ENCODE measurements at regions not wholly inside any gene's neighbourhood (a gene's known extent, or its start where the extent isn't known, plus 50 kb on each side); places are given as distances from the start of the nearest gene placed in this dataset.

- TF ChIP-seq E4F1 (IDR thresholded peaks at IDR 0.05; ENCODE audit: borderline replicate concordance, partially characterized antibody) (no peak), ASH2L (IDR thresholded peaks at IDR 0.05; ENCODE audit: borderline replicate concordance, low read depth) (no peak)
Measured at GRCh38 chr2:82652117-82652516, 1807.0 kb downstream of the SUCLG1 start (continued).

- TF ChIP-seq TARDBP (IDR thresholded peaks at IDR 0.05; ENCODE audit: borderline replicate concordance) (no peak), KDM1A (IDR thresholded peaks at IDR 0.05; ENCODE audit: borderline replicate concordance) (no peak), TCF3 (IDR thresholded peaks at IDR 0.05; ENCODE audit: borderline replicate concordance, insufficient read depth, low read depth, low read length) (no peak), PAX8 (IDR thresholded peaks at IDR 0.05) (no peak), BCL11A (IDR thresholded peaks at IDR 0.05; ENCODE audit: low read depth, low read length) (no peak), ZNF24 (IDR thresholded peaks at IDR 0.05) (no peak), ZNF622 (IDR thresholded peaks at IDR 0.05) (no peak), NBN (IDR thresholded peaks at IDR 0.05) (no peak), RAD21 (IDR thresholded peaks at IDR 0.05; ENCODE audit: insufficient read depth, low read depth, low read length) (no peak), ATF2 (IDR thresholded peaks at IDR 0.05; ENCODE audit: low read length) (no peak), EED (IDR thresholded peaks at IDR 0.05; ENCODE audit: low read depth) (no peak), SUPT20H (IDR thresholded peaks at IDR 0.05; ENCODE audit: borderline replicate concordance, control insufficient read depth, low read depth, low read length) (no peak), CREB1 (IDR thresholded peaks at IDR 0.05; ENCODE audit: low read depth) (no peak), IRF4 (IDR thresholded peaks at IDR 0.05; ENCODE audit: low read depth, low read length) (no peak), ESRRA (IDR thresholded peaks at IDR 0.05; ENCODE audit: low read length) (no peak), STAT3 (IDR thresholded peaks at IDR 0.05; ENCODE audit: low read depth, low read length) (no peak)
- H3K79me2 ChIP-seq (ENCODE audit: control insufficient read depth, insufficient read depth, low read length): no peaks in the 10 kb centered on the region
- SMC1A ChIA-PET (ENCODE audit: uncharacterized antibody, unreplicated experiment): interaction anchor here (1.2 kb wide), 1 partner anchor 14 kb away, joined by 3 read pairs; no protein-coding TSS in a partner anchor
- H2AFZ ChIP-seq (ENCODE audit: control insufficient read depth, low read depth, low read length): no peak overlapping the region
- no peaks in the 10 kb centered on the region for H3K27me3 ChIP-seq (replicated peaks in 1 of 2; ENCODE audit: control insufficient read depth in 2 of 2, insufficient read depth in 2 of 2, low read length in 1 of 2)
- RAD21 ChIA-PET (ENCODE audit: unreplicated experiment): no interaction called here
- H3K36me3 ChIP-seq (ENCODE audit: control insufficient read depth in 2 of 2, insufficient read depth in 2 of 2, low read length in 1 of 2): no peaks in the 10 kb centered on the region
- no peaks in the 10 kb centered on the region for H4K20me1 ChIP-seq (ENCODE audit: control insufficient read depth, insufficient read depth)
- in situ Hi-C loops (cut with MboI) (no loop called here), intact Hi-C loops (cut with micrococcal nuclease; ENCODE audit: unreplicated experiment) (no loop called here)
- no peaks in the 10 kb centered on the region for H3K4me1 ChIP-seq (ENCODE audit: control insufficient read depth, insufficient read depth, low read length)
- POLR2A ChIA-PET: no interaction called here
- CTCF ChIA-PET: no interaction called here
- WGBS (ENCODE audit: insufficient coverage, insufficient replicate concordance, low lambda C conversion rate, missing lambda C conversion rate): 0% methylated on average over 2 of the region's 2 CpGs
- H3K9me3 ChIP-seq (replicated peaks; ENCODE audit: control insufficient read depth, insufficient read depth, low read length): no peaks in the 10 kb centered on the region
- no peak overlapping the region for H3K4me3 ChIP-seq
- H3K9ac ChIP-seq (ENCODE audit: control insufficient read depth, insufficient read depth, low read length): no peak overlapping the region
- BruUV-seq (replicated peaks): no TSS peak
- no peak overlapping the region for H3K27ac ChIP-seq (ENCODE audit: control insufficient read depth, insufficient read depth)
- ATAC-seq: no peak
- no peak overlapping the region for H3K4me2 ChIP-seq (ENCODE audit: control insufficient read depth, insufficient read depth)
- FAIRE-seq: no peak
- DNase-seq (ENCODE audit: low read depth, low spot score): no peak
Measured at GRCh38 chr2:82650038-82650437, 1809.0 kb downstream of the SUCLG1 start.
